ENCODE measurements at regions not wholly inside any gene's neighbourhood (a gene's known extent, or its start where the extent isn't known, plus 50 kb on each side); places are given as distances from the start of the nearest gene placed in this dataset.
A peak's percentile ranks its signal among the peaks of the same experiment; 100 is the strongest.

- no peak for DNase-seq (ENCODE audit: low read depth in 2 of 3, low spot score in 2 of 3)
Observed at GRCh38 chr14:66380143-66380542, 106.0 kb upstream of the CCDC196 start.

GRCh38 chr14:66381755-66382154, 104.4 kb upstream of the CCDC196 start:
- no peak for DNase-seq (ENCODE audit: low read depth in 2 of 3, low spot score in 2 of 3)

DNA sequence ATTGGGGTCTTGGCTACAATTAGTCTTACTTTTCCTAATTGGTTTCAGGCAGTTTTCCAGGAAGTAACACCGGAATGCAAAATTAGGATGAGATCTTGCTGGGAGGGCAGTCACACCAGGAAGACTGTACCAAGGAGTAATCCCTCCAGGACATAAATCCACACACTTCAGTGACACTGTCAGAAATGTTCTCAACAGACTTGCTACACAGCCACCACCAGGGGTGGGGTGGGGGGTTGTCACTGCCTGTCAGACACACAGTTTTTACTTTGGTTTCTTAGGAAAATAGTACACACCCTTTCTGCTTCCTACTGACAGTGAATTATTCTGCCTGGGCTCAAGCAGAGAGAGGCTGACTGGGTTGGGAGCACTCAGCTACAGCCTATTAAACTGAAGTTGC, 102.9 kb upstream of the CCDC196 start:
- DNase-seq (ENCODE audit: low read depth in 2 of 3, low spot score in 2 of 3) = no peak

DNA sequence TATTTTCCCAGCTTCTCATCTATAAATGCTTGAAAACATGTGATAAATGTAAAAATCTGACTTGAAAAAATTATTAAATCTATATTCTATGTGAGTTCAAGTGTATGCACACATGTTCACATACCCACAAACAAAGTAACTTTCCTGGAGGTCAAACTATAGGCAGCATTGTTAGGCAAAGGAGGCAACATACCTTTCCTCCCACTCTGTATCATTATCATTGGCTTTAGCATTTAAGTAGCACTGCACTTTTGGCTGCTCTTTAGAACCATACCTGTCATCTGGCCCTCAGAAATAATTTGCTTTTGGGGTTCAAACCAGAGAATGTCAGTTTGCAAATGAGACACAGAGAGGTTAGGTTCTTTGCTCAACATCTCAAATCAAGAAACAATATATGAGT, 102.4 kb upstream of the CCDC196 start:
- DNase-seq (ENCODE audit: low read depth in 2 of 3, low spot score in 2 of 3) = no peak

GRCh38 chr14:66388516-66388915, 97.7 kb upstream of the CCDC196 start:
- DNase-seq (ENCODE audit: low read depth in 2 of 3, low spot score in 2 of 3) = no peak

DNA sequence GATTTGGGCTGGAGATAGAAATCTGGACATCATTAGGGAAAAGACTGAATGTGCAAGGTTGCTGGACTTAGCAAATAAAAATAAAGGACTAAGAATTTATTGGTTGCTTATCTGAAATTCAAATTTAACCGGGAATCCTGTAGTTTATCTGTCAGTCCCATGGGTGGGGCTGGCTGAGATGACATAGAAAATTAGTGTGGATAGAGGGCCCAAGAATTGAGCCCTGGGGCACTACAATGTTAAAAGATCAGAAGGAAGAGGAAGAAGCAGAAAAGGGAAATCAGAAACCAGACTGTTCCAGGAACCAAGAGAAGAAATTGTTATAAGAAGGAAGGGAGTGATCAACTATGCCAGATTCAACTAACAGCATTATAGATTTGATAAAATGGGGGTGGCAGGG, 96.7 kb upstream of the CCDC196 start:
- DNase-seq (ENCODE audit: low read depth in 2 of 3, low spot score in 2 of 3) = no peak

GRCh38 chr14:66395300-66395699, 90.9 kb upstream of the CCDC196 start:
- DNase-seq (ENCODE audit: low read depth in 2 of 3, low spot score in 2 of 3) = peak in 2 of 3 donors; percentile 59 to 82

- DNase-seq (ENCODE audit: low read depth in 2 of 3, low spot score in 2 of 3) = no peak
Observed at GRCh38 chr14:66396164-66396563, 90.0 kb upstream of the CCDC196 start.

- no peak for DNase-seq (ENCODE audit: low read depth in 2 of 3, low spot score in 2 of 3)
Observed at GRCh38 chr14:66398437-66398836, 87.7 kb upstream of the CCDC196 start.

GRCh38 chr14:66401449-66402095, 84.6 kb upstream of the CCDC196 start:
- DNase-seq (ENCODE audit: low read depth in 2 of 3, low spot score in 2 of 3) = no peak

DNA sequence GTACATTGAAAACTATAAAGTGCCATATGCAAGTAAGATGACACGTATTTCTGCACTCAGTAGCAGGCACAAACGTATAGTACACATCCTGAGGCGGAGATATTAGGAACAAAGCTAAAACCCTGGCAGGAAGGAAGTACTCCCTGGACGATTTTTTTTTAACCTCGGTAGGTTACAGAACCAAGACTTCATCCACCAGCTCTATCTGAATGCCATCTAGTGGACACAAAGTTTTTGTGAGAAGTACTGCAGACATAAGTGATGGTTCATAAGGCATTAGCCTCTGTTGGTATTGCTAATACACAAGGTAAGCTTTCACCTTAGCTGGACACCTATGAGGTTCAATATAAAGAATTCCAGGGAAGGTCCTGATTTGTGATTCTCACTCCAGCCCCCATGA, 83.0 kb upstream of the CCDC196 start:
- peak in 2 of 3 donors; percentile 22 to 56 for DNase-seq (ENCODE audit: low read depth in 2 of 3, low spot score in 2 of 3)

DNA sequence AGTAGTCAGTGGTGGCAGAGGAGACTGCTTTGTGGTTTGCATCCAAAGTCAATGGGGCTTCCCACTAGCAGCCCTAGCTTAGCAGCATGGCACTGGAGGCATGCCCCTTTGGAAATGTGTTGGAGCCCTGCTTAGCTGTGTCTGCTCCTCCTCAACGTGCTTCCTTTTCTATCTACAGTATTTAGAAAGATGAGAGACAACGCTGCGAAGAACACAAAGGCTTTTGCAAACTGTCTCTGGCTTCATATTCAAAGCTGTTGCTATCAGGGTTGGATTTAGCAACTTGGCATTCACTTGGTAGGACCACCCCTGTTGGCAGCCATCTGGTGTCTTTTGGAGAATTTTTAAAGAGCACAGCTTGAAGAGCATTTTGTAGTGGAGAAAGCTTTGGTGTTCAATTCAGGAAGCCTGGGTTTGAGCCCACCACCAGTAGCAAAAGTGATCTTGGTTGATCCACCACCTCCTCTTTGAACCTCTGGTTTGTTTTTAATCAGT, 82.1 kb upstream of the CCDC196 start:
- DNase-seq (ENCODE audit: low read depth in 2 of 3, low spot score in 2 of 3) = no peak

DNA sequence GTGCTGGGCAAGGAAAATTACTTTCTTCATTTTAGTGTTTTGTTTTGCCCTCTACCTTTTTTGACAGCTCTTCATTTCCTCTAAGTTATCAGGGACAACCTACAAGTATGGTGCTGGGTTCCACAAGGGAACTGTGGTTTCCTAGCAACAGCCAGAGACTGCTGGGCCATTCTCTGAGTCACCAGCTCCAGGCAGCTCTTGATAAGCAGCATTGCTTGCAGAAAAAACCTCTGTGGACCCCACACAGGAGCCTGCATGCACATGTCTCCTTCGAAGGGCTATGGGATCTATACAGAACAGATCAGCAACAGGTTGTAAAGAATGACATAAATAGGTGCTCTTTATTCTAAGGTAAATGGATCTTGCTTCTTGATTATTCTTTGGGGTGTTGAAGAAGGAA, 81.0 kb upstream of the CCDC196 start:
- peak in 1 of 3 donors; percentile 28 for DNase-seq (ENCODE audit: low read depth in 2 of 3, low spot score in 2 of 3)

GRCh38 chr14:66413901-66414300, 72.3 kb upstream of the CCDC196 start:
- no peak for DNase-seq (ENCODE audit: low read depth in 2 of 3, low spot score in 2 of 3)

GRCh38 chr14:66414511-66414910, 71.7 kb upstream of the CCDC196 start:
- no peak for DNase-seq (ENCODE audit: low read depth in 2 of 3, low spot score in 2 of 3)

- DNase-seq (ENCODE audit: low read depth in 2 of 3, low spot score in 2 of 3) = no peak
Observed at GRCh38 chr14:66420251-66421006, 65.7 kb upstream of the CCDC196 start.

GRCh38 chr14:66421990-66422946, 63.9 kb upstream of the CCDC196 start:
- DNase-seq (ENCODE audit: low read depth in 2 of 3, low spot score in 2 of 3) = no peak

DNA sequence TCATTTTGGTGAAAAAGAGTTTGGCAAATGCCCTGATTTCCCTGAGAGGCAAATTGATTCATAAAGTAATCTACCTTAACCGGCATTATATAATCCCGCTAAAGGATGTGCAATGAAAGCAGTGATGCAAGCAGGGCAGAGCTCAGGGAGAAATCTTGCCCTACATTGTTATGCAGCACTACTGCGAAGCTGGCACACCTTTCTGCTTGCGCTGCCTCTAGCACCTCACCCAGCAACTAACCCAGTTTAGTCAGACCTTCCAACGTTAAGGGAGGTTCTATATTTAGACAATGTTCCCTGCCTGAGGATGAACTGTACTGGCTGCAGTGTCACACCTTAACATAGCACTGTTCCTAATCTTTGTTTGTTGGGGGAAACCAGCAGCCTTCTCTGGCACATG, 60.8 kb upstream of the CCDC196 start:
- DNase-seq (ENCODE audit: low read depth in 2 of 3, low spot score in 2 of 3) = no peak

- no peak for DNase-seq (ENCODE audit: low read depth in 2 of 3, low spot score in 2 of 3)
Observed at GRCh38 chr14:66426451-66426850, 59.7 kb upstream of the CCDC196 start.

GRCh38 chr14:66432334-66432733, 53.8 kb upstream of the CCDC196 start:
- DNase-seq (ENCODE audit: low read depth in 2 of 3, low spot score in 2 of 3) = no peak

DNA sequence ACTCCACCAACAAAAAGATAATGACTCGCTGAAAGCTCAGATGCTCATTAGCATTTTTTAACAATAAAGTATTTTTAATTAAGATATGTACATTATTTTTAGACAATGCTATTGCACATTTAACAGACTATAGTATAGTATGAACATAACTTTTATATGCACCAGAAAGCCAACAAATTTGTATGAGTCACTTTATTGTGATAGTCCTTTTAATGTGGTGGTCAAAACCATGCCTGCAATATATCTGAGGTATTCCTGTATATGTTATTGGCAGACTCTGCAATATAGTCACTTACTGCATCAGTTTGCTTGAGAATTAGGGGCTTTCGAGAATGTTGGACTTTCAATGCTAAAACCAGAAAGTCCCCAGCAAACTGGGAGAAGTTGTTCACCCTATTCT, 51.7 kb upstream of the CCDC196 start:
- DNase-seq (ENCODE audit: low read depth in 2 of 3, low spot score in 2 of 3) = no peak

Measured in hematopoietic multipotent progenitor cell (in vitro differentiated cells).